CD4-positive, alpha-beta T cell treated with Interleukin-4 for 1 hour (primary cell): ENCODE measurements at regions not wholly inside any gene's neighbourhood (a gene's known extent, or its start where the extent isn't known, plus 50 kb on each side); places are given as distances from the start of the nearest gene placed in this dataset.
"Not testable (repeated sequence)": the region's sequence is repeated elsewhere in the genome, so short reads cannot be mapped to it uniquely, and the experiment has no call there.

Experiments used
- DNase-seq, 2 donors: peaks; one replicate each; pipeline ENCODE4 v3.0.0-alpha.2; 2020 to 2022

GRCh38 chr1:157319567-157319966 lies 181.4 kb upstream of the ETV3 start:
- no peak for DNase-seq

GRCh38 chr1:157317229-157317628 lies 179.0 kb upstream of the ETV3 start:
- not testable (repeated sequence) for DNase-seq

GRCh38 chr1:157315544-157315943 lies 177.3 kb upstream of the ETV3 start:
- DNase-seq, result no peak

- no peak for DNase-seq
These were observed 176.2 kb upstream of the ETV3 start for GRCh38 chr1:157314408-157314807.

GRCh38 chr1:157313240-157313807 lies 175.1 kb upstream of the ETV3 start:
- DNase-seq, result no peak

- DNase-seq, result no peak
These were observed 174.1 kb upstream of the ETV3 start for GRCh38 chr1:157312082-157312812.

- DNase-seq, result no peak
These were observed 173.5 kb upstream of the ETV3 start for GRCh38 chr1:157311730-157312081.

GRCh38 chr1:157310805-157311729 lies 172.9 kb upstream of the ETV3 start:
- DNase-seq, result not testable (repeated sequence)

- no peak for DNase-seq
These were observed 172.2 kb upstream of the ETV3 start for GRCh38 chr1:157310401-157310800.

- DNase-seq, result no peak
These were observed 169.3 kb upstream of the ETV3 start for GRCh38 chr1:157307491-157307890.

GRCh38 chr1:157306896-157307295 lies 168.7 kb upstream of the ETV3 start:
- DNase-seq, result no peak

GRCh38 chr1:157304271-157304670 lies 166.1 kb upstream of the ETV3 start:
- no peak for DNase-seq

- no peak for DNase-seq
These were observed 164.5 kb upstream of the ETV3 start for GRCh38 chr1:157302724-157303123.

- DNase-seq, result no peak
These were observed 164.0 kb upstream of the ETV3 start for GRCh38 chr1:157302199-157302497.

GRCh38 chr1:157301477-157302198 lies 163.4 kb upstream of the ETV3 start:
- no peak for DNase-seq

- DNase-seq, result not testable (repeated sequence)
These were observed 156.4 kb upstream of the ETV3 start for GRCh38 chr1:157294387-157295145.

- DNase-seq, result no peak
These were observed 154.8 kb upstream of the ETV3 start for GRCh38 chr1:157292809-157293564.

GRCh38 chr1:157292302-157292701 lies 154.1 kb upstream of the ETV3 start:
- DNase-seq, result no peak

GRCh38 chr1:157291083-157291482 lies 152.9 kb upstream of the ETV3 start:
- DNase-seq, result no peak

GRCh38 chr1:157289424-157290105 lies 151.4 kb upstream of the ETV3 start:
- no peak for DNase-seq

- DNase-seq, result no peak
These were observed 150.8 kb upstream of the ETV3 start for GRCh38 chr1:157288996-157289395.
